RWPE1 (cell line): ENCODE measurements at regions not wholly inside any gene's neighbourhood (a gene's known extent, or its start where the extent isn't known, plus 50 kb on each side); places are given as distances from the start of the nearest gene placed in this dataset.

Experiments used
- CTCF ChIA-PET: fragments of 350-600 bp; sonication (Branson Sonifier 250); formaldehyde crosslinking; extraction: SDS; loops from one replicate; lab custom pipeline; 2021; lab: Yijun Ruan, JAX
- POLR2A ChIA-PET: fragments of 400-600 bp; formaldehyde crosslinking; extraction: SDS; loops from one replicate; lab custom pipeline; 2020; ENCODE audit warnings: antibody characterized with exemption; ENCODE audit not compliant: low non-redundant PET; lab: Yijun Ruan, JAX
- DNase-seq: peaks from one replicate; pipeline ENCODE4 v3.0.0; 2012; ENCODE audit warnings: low spot score
- H3K27ac ChIP-seq: fragments of 450-650 bp; 2 replicates; pipeline ENCODE4 v1.5.1; 2017
- TF ChIP-seq, protein P1 (sequence below): fragments of 450-650 bp; conservative IDR thresholded peaks from 2 replicates; pipeline ENCODE4 v1.5.1; 2017; ENCODE audit warnings: low read depth, mild to moderate bottlenecking

DNA sequence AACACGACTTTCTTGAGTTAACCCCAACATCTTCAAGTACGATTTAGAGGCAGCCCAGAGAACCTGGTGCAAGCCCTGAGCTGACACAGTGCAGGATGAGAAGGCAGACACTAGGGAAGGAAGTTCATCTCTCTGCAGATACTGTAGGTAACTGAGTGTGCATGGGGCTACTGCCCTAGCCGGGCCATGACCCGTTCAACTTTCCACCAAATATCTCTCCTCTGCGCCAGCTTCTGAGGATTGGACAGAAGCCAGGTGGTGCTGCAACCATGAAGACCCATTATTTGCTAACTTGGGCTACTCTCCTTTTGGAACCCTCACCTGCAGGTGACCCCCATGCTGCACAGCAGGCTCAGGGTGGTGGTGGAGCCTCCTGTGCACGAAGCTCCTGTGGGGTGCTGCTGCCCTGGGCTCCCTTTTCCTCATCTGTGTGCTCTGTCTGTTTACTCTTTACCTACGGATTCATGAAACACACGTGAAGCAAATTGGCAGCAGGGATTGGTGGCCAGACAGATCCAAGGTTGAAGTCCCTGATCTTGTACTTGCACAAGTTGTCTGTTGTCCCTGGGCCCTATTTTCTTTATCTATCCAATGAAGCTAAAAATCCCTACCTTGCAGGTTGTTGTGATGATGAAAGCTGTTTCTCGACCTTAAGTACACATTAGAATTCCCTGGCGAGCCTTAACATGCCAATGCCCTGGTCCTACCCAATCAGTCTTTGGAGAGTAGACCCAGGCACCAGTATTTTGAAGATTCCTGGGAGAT lies 227.8 kb downstream of the LACC1 start:
- H3K27ac ChIP-seq: no peak overlapping the region
- TF ChIP-seq, protein P1, sequence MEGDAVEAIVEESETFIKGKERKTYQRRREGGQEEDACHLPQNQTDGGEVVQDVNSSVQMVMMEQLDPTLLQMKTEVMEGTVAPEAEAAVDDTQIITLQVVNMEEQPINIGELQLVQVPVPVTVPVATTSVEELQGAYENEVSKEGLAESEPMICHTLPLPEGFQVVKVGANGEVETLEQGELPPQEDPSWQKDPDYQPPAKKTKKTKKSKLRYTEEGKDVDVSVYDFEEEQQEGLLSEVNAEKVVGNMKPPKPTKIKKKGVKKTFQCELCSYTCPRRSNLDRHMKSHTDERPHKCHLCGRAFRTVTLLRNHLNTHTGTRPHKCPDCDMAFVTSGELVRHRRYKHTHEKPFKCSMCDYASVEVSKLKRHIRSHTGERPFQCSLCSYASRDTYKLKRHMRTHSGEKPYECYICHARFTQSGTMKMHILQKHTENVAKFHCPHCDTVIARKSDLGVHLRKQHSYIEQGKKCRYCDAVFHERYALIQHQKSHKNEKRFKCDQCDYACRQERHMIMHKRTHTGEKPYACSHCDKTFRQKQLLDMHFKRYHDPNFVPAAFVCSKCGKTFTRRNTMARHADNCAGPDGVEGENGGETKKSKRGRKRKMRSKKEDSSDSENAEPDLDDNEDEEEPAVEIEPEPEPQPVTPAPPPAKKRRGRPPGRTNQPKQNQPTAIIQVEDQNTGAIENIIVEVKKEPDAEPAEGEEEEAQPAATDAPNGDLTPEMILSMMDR: no peak
- POLR2A ChIA-PET: interaction anchor here (0.5 kb wide), 1 partner anchor 183 kb away, joined by 5 read pairs; no protein-coding TSS in a partner anchor
- DNase-seq: peak; percentile 59
- CTCF ChIA-PET: interaction anchor here (0.7 kb wide), 1 partner anchor 46 kb away, joined by 3 read pairs; no protein-coding TSS in a partner anchor

DNA sequence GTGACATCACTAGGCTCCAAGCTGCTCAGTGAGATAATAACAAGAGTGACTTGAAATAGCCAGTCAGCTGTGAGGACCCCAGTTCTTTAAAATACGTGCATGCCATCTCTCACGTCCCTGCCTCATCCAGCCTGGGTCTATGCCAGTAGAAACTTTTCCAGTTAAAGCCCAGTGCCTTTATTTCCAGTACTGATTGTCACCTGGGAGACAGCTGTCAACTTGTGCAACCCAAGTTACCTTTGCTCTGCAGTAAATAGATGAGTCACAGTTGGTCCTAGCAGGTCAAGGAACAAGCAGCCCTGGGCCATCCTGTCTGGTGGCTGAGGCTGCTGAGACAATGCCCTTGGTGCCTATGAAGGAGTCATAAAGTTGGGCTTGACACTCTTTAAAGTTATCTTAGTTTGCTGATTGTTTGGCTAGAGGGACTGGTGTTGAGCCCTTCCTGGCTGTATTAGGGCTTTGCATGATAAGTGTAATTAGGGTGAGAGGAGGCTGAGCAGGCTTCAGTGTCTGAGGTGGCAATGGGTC lies 228.7 kb downstream of the LACC1 start:
- no peak overlapping the region for H3K27ac ChIP-seq
- TF ChIP-seq, protein P1: no peak
- ChIA-PET POLR2A (interaction anchor here (0.5 kb wide), 1 partner anchor 182 kb away, joined by 5 read pairs; no protein-coding TSS in a partner anchor), CTCF (no interaction called here)
- no peak for DNase-seq

DNA sequence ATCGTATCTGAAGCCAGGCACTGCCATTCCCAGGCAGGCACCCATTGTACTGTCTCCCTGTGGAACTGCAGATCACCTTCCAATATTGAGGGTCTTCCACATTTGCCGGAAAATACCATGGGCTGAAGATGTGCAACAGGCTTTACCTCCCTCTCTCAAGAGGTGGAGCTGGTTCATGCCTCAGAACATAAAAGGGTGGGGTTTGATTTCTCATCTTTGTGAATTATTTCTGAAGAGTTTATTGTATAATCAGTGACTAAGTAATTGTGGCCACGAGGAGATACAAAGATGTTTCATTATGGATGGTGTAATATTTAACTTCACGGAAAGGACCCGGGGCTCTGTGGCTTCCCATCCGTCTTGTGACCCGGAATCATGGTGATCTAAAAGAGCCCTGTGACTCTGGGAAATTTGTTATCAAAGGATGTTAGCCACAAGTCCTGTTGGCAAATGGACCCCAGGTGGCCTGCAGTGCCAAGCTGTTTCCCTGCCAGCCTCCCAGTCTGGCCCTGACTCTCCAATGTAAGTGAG lies 230.5 kb downstream of the LACC1 start:
- no peak for DNase-seq
- no peak overlapping the region for H3K27ac ChIP-seq
- CTCF ChIA-PET: no interaction called here
- POLR2A ChIA-PET: no interaction called here
- TF ChIP-seq, protein P1: no peak

DNA sequence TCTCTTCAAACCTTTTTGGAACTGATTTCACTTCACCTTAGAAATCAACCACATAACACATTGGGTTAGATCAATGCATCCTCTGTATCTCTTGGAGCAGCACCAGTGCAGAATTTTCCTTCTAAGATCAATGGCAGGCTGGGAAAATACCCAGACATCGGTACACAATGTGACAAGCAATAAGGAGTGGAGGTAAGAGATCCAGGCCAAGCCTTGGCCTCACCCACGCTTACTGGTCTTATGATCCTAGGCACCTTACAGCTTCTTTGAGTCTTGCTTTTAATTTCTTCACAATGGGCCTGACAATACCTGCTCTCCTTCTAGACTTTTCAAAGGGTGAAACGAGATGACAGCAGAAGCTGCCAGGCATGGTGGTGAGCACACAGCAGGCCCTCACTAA lies 232.0 kb downstream of the LACC1 start:
- CTCF ChIA-PET: no interaction called here
- POLR2A ChIA-PET: no interaction called here
- TF ChIP-seq, protein P1: no peak

DNA sequence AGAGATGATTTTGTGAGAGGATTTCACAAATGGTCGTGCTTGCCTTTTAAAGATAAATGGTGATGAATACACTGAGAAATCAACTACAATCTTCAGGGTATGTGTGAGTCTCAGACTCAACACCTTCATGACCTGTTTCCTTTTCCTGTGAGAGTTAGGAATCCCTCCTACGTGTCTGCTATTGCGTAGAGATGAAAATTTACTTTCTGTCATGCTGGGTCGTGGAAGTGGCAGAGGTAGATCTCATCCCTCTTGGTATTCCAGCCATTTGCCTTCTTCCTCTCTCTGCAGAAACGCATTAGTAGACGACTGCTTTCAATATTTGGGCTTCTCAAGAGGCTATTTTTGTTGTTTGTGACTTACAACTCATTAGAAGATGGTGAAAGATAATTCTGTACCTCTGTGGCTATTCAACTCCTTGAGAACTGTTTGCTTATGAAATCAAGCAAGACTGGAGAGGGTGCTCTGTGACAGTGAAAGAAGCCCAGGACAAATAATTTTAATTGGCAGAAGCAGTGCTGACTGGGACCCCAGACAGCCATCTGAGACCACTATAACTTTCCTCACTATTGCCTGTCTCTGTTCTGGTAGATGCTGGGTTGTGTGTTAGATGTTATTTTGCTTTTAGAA lies 233.1 kb downstream of the LACC1 start:
- POLR2A ChIA-PET: no interaction called here
- TF ChIP-seq, protein P1: no peak
- no peak for DNase-seq
- H3K27ac ChIP-seq: no peak overlapping the region
- CTCF ChIA-PET: no interaction called here

More for the DNA sequence above, 232.0 kb downstream of the LACC1 start:
- H3K27ac ChIP-seq: no peak overlapping the region
- no peak for DNase-seq
